ENCODE measurements at regions not wholly inside any gene's neighbourhood (a gene's known extent, or its start where the extent isn't known, plus 50 kb on each side); places are given as distances from the start of the nearest gene placed in this dataset.

GRCh38 chr11:15890031-15890713 is 466.2 kb downstream of the SOX6 start:
- TF ChIP-seq POLR2AphosphoS5 (IDR thresholded peaks at IDR 0.05) (no peak), POLR2A (IDR thresholded peaks at IDR 0.05) (no peak)
- TF ChIP-seq, protein P1, sequence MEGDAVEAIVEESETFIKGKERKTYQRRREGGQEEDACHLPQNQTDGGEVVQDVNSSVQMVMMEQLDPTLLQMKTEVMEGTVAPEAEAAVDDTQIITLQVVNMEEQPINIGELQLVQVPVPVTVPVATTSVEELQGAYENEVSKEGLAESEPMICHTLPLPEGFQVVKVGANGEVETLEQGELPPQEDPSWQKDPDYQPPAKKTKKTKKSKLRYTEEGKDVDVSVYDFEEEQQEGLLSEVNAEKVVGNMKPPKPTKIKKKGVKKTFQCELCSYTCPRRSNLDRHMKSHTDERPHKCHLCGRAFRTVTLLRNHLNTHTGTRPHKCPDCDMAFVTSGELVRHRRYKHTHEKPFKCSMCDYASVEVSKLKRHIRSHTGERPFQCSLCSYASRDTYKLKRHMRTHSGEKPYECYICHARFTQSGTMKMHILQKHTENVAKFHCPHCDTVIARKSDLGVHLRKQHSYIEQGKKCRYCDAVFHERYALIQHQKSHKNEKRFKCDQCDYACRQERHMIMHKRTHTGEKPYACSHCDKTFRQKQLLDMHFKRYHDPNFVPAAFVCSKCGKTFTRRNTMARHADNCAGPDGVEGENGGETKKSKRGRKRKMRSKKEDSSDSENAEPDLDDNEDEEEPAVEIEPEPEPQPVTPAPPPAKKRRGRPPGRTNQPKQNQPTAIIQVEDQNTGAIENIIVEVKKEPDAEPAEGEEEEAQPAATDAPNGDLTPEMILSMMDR (IDR thresholded peaks at IDR 0.05 in 8 of 11, conservative IDR thresholded peaks at IDR 0.05 in 3 of 11), result no peak
